HEK293 (cell line): ENCODE measurements at regions not wholly inside any gene's neighbourhood (a gene's known extent, or its start where the extent isn't known, plus 50 kb on each side); places are given as distances from the start of the nearest gene placed in this dataset.

Experiments used
- CTCF ChIA-PET: fragments of 350-600 bp; formaldehyde crosslinking; extraction: SDS; loops from one replicate; lab custom pipeline; 2021; ENCODE audit warnings: antibody characterized with exemption; lab: Yijun Ruan, JAX
- POLR2A ChIA-PET: fragments of 300-600 bp; formaldehyde crosslinking; extraction: SDS; loops from one replicate; lab custom pipeline; 2020; ENCODE audit warnings: antibody characterized with exemption, inconsistent platforms; lab: Yijun Ruan, JAX
- H3K27ac ChIP-seq: fragments of 200-500 bp; sonication (Bioruptor generic); 2 replicates; pipeline ENCODE4 v1.5.1; 2014; ENCODE audit warnings: low read depth, low read length, control low read depth, inconsistent platforms; ENCODE audit errors: extremely low read depth
- H3K36me3 ChIP-seq, 2 experiments: fragments of 200-500 bp in 1 of 2; sonication (Bioruptor generic) in 1 of 2; 1 replicate in 1 of 2; 2 replicates in 1 of 2; pipeline ENCODE4 v1.5.1; 2014 to 2017; ENCODE audit warnings: inconsistent platforms in 2 of 2, low read length in 2 of 2; ENCODE audit not compliant: control insufficient read depth in 2 of 2, insufficient read depth in 1 of 2
- H3K4me1 ChIP-seq: fragments of 200-500 bp; sonication (Bioruptor generic); 2 replicates; pipeline ENCODE4 v1.5.1; 2014; ENCODE audit warnings: mild to moderate bottlenecking, low read length, inconsistent platforms; ENCODE audit not compliant: control insufficient read depth, insufficient read depth
- H3K4me3 ChIP-seq: 2 replicates; pipeline ENCODE4 v1.5.1; 2011; ENCODE audit warnings: low read depth, mild to moderate bottlenecking, control low read depth, low read length, moderate library complexity
- H3K9me3 ChIP-seq: fragments of 200-500 bp; sonication (Bioruptor generic); 2 replicates; pipeline ENCODE4 v1.5.1; 2014; ENCODE audit warnings: low read depth, low read length, inconsistent platforms; ENCODE audit not compliant: control insufficient read depth, insufficient read depth
- GLI4 ChIP-seq: fragments of 450-650 bp; formaldehyde crosslinking; IDR thresholded peaks from 2 replicates; pipeline ENCODE4 v1.5.1; 2016; ENCODE audit warnings: missing biosample characterization, missing genetic modification characterization
- KLF16 ChIP-seq: fragments of 450-650 bp; formaldehyde crosslinking; IDR thresholded peaks from 2 replicates; pipeline ENCODE4 v1.5.1; 2017; ENCODE audit warnings: missing biosample characterization, missing genetic modification characterization
- ZBTB17 ChIP-seq: fragments of 450-650 bp; formaldehyde crosslinking; IDR thresholded peaks from 2 replicates; pipeline ENCODE4 v1.5.1; 2016; ENCODE audit warnings: missing biosample characterization, missing genetic modification characterization
- ZFHX2 ChIP-seq: fragments of 450-650 bp; formaldehyde crosslinking; conservative IDR thresholded peaks from 2 replicates; pipeline ENCODE4 v1.5.1; 2016; ENCODE audit warnings: missing biosample characterization, missing genetic modification characterization
- ZNF239 ChIP-seq: fragments of 450-650 bp; formaldehyde crosslinking; IDR thresholded peaks from 2 replicates; pipeline ENCODE4 v1.5.1; 2016; ENCODE audit warnings: missing biosample characterization, missing genetic modification characterization
- ZNF24 ChIP-seq: fragments of 450-650 bp; formaldehyde crosslinking; IDR thresholded peaks from 2 replicates; pipeline ENCODE4 v1.5.1; 2016; ENCODE audit warnings: missing biosample characterization, missing genetic modification characterization
- ZNF248 ChIP-seq: fragments of 450-650 bp; formaldehyde crosslinking; IDR thresholded peaks from 2 replicates; pipeline ENCODE4 v1.5.1; 2017; ENCODE audit warnings: missing biosample characterization, missing genetic modification characterization
- ZNF274 ChIP-seq, 2 experiments: fragments of 200-500 bp in 1 of 2; fragments of 450-650 bp in 1 of 2; sonication (Bioruptor generic) in 1 of 2; formaldehyde crosslinking in 1 of 2; IDR thresholded peaks; 2 replicates each; pipeline versions ENCODE4 v1.5.1 to v1.6.1; 2014 to 2016; ENCODE audit warnings: borderline replicate concordance in 1 of 2, inconsistent platforms in 1 of 2, low read length in 1 of 2, missing biosample characterization in 1 of 2, missing genetic modification characterization in 1 of 2
- ZNF292 ChIP-seq: fragments of 450-650 bp; formaldehyde crosslinking; IDR thresholded peaks from 2 replicates; pipeline ENCODE4 v1.5.1; 2016; ENCODE audit warnings: low read depth, missing biosample characterization, missing genetic modification characterization, borderline replicate concordance
- ZNF324 ChIP-seq: fragments of 450-650 bp; formaldehyde crosslinking; IDR thresholded peaks from 2 replicates; pipeline ENCODE4 v1.5.1; 2016; ENCODE audit warnings: missing biosample characterization, missing genetic modification characterization
- ZNF404 ChIP-seq: fragments of 450-650 bp; formaldehyde crosslinking; IDR thresholded peaks from 2 replicates; pipeline ENCODE4 v1.5.1; 2017; ENCODE audit warnings: missing biosample characterization, missing genetic modification characterization
- ZNF423 ChIP-seq: fragments of 450-650 bp; formaldehyde crosslinking; IDR thresholded peaks from 2 replicates; pipeline ENCODE4 v1.5.1; 2016; ENCODE audit warnings: missing biosample characterization, missing genetic modification characterization
- ZNF48 ChIP-seq: fragments of 450-650 bp; formaldehyde crosslinking; IDR thresholded peaks from 2 replicates; pipeline ENCODE4 v1.5.1; 2016; ENCODE audit warnings: missing biosample characterization, missing genetic modification characterization
- ZNF544 ChIP-seq: fragments of 450-650 bp; formaldehyde crosslinking; IDR thresholded peaks from 2 replicates; pipeline ENCODE4 v1.5.0; 2017; ENCODE audit warnings: missing biosample characterization, missing genetic modification characterization
- ZNF585B ChIP-seq: fragments of 450-650 bp; formaldehyde crosslinking; IDR thresholded peaks from 2 replicates; pipeline ENCODE4 v1.5.1; 2016; ENCODE audit warnings: missing biosample characterization, missing genetic modification characterization
- ZNF623 ChIP-seq: fragments of 450-650 bp; formaldehyde crosslinking; IDR thresholded peaks from 2 replicates; pipeline ENCODE4 v1.5.1; 2016; ENCODE audit warnings: missing biosample characterization, missing genetic modification characterization
- ZNF707 ChIP-seq: fragments of 450-650 bp; formaldehyde crosslinking; IDR thresholded peaks from 2 replicates; pipeline ENCODE4 v1.5.1; 2016; ENCODE audit warnings: missing biosample characterization, missing genetic modification characterization
- ZNF837 ChIP-seq: fragments of 450-650 bp; formaldehyde crosslinking; IDR thresholded peaks from 2 replicates; pipeline ENCODE4 v1.5.1; 2016; ENCODE audit warnings: missing biosample characterization, missing genetic modification characterization
- ZSCAN30 ChIP-seq: fragments of 450-650 bp; IDR thresholded peaks from 2 replicates; pipeline ENCODE4 v1.5.1; 2018; ENCODE audit warnings: missing biosample characterization, mild to moderate bottlenecking, missing genetic modification characterization, moderate library complexity
- TF ChIP-seq, protein P1 (sequence below): fragments of 450-650 bp; formaldehyde crosslinking; IDR thresholded peaks from 2 replicates; pipeline ENCODE4 v1.5.1; 2016; ENCODE audit warnings: missing biosample characterization, missing genetic modification characterization
- TF ChIP-seq, protein P2 (sequence below): fragments of 450-650 bp; formaldehyde crosslinking; IDR thresholded peaks from 2 replicates; pipeline ENCODE4 v1.5.1; 2016; ENCODE audit warnings: missing biosample characterization, missing genetic modification characterization

DNA sequence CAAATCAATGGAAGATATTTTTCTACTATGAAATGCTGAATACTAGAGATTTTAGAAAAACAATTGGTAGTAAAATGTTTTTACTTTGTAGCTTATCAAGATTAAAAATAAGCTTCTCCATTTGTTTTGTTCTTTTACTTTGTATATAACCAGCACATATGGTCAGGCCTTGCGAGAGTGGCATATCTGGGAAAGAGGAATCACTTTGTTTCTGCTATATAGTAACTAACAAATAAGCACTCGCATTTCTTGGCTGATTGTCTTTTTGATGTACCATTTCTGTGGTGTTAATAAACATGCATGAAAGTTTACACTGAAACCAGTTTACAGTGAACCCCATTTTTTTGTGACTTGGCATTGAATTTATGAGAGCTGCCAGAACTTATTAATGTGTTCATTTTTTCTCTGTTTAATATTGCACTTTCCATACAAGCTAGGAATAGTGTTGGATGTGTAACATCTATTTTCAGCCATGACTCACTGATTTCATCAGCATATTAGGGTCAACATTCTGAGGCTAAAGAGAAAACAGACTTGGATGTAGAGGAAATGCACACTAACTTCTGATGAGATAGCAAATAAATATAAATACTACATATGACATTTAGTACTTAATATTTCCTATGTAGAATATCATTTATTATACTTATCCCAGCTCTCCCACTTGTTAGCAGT is 635.5 kb downstream of the KCNH5 start (continued):
- TF ChIP-seq, protein P1, sequence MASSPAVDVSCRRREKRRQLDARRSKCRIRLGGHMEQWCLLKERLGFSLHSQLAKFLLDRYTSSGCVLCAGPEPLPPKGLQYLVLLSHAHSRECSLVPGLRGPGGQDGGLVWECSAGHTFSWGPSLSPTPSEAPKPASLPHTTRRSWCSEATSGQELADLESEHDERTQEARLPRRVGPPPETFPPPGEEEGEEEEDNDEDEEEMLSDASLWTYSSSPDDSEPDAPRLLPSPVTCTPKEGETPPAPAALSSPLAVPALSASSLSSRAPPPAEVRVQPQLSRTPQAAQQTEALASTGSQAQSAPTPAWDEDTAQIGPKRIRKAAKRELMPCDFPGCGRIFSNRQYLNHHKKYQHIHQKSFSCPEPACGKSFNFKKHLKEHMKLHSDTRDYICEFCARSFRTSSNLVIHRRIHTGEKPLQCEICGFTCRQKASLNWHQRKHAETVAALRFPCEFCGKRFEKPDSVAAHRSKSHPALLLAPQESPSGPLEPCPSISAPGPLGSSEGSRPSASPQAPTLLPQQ (tag by site-specific recombination): no peak
- TF ChIP-seq ZNF707: no peak
- TF ChIP-seq, all 188 proteins: peak for 0

DNA sequence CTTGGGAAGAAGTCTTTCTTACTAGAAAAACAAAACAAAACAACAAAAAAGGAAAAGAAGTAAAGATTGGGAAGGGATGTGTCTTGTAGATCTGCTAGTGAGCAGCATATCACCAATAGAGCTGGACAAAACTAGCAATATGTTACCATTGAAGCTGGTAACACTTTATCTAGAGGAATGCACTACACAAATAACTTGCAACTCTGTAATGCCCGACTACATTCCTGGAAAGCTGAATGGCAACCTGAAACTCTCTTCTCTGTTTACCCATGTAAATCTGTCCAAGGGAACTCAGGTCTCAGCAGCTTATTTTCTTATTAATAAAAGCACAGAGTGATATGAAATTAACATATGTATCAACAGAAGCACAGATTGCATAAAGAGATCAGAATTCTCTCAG is 624.4 kb downstream of the KCNH5 start:
- TF ChIP-seq ZNF48 (tag by site-specific recombination) (no peak), KLF16 (tag by site-specific recombination) (no peak)
- TF ChIP-seq, all 188 proteins: peak for 0
- Histone ChIP-seq H3K4me1 (no peaks in the 10 kb centered on the region), H3K36me3 (no peaks in the 10 kb centered on the region), H3K4me3 (no peak overlapping the region), H3K9me3 (no peaks in the 10 kb centered on the region), H3K27ac (no peak overlapping the region)
- CTCF ChIA-PET: interaction anchor here (0.6 kb wide), 1 partner anchor 888 kb away, joined by 3 read pairs; no protein-coding TSS in a partner anchor
- POLR2A ChIA-PET: no interaction called here

DNA sequence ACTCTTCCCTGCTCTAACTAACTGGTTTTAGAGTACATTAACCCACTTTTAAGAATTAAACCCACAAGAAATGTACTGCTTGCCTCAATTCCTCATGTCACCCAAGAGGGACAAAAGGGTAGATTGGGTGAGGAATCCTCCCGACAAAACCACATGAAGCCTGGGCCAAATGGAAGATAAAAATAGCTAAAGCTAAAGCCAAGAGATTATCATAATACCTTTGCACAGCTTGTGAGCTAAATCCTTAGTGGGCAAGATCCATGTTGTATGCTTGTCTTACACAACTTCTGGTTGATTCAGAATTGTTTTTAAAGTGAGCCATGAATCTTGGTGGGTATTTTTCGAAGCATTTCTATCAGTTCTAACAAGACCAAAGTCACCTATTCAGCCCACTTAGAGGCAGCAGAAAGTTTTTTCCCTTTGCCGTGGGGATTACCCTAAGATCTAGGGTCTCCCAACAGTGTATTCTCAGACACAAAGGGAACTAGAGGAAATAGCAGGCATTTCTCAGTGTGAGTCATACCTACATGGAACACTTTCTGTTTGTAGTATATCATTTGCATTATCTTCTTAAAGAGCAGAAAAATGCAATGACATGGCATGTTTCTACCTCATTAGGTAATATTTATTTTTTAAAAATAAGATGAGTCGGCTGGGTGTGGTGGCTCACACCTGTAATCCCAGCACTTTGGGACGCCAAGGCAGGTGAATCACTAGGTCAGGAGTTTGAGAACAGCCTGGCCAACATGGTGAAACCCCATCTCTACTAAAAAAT is 616.6 kb downstream of the KCNH5 start:
- Histone ChIP-seq H3K4me1 (no peaks in the 10 kb centered on the region), H3K27ac (no peak overlapping the region), H3K4me3 (no peak overlapping the region), H3K9me3 (no peaks in the 10 kb centered on the region), H3K36me3 (no peaks in the 10 kb centered on the region)
- ChIA-PET CTCF (no interaction called here), POLR2A (no interaction called here)
- TF ChIP-seq ZNF623 (no peak), ZFHX2 (tag by site-specific recombination) (no peak)
- TF ChIP-seq, all 188 proteins: peak for 0

DNA sequence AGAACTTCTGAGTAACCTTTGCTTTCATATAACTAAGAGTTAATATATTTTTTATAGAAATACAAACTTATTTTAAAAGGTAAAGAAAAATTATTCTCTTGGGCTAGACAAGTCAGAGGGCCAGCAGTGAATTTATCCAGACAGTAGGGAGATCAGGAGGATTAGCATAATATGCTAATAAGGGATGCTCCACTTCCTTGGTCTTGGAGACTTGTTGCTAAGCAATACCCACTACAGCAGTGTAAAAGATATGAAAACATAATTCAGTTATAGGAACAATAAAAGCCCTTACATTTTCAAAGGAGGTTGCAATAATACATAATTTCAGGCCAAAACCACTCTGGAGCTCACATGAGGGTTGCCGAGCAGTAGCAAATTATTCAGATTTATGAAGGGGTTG is 615.6 kb downstream of the KCNH5 start:
- H3K36me3 ChIP-seq: no peaks in the 10 kb centered on the region
- no peak overlapping the region for H3K27ac ChIP-seq
- no peaks in the 10 kb centered on the region for H3K4me1 ChIP-seq
- H3K4me3 ChIP-seq: no peak overlapping the region
- ChIA-PET CTCF (no interaction called here), POLR2A (no interaction called here)
- H3K9me3 ChIP-seq: no peaks in the 10 kb centered on the region
- no peak for TF ChIP-seq GLI4
- no peak for TF ChIP-seq ZNF837 (tag by site-specific recombination)
- TF ChIP-seq ZBTB17 (tag by site-specific recombination): no peak
- TF ChIP-seq, protein P1 (tag by site-specific recombination): no peak
- no peak for TF ChIP-seq ZSCAN30 (tag by site-specific recombination)

DNA sequence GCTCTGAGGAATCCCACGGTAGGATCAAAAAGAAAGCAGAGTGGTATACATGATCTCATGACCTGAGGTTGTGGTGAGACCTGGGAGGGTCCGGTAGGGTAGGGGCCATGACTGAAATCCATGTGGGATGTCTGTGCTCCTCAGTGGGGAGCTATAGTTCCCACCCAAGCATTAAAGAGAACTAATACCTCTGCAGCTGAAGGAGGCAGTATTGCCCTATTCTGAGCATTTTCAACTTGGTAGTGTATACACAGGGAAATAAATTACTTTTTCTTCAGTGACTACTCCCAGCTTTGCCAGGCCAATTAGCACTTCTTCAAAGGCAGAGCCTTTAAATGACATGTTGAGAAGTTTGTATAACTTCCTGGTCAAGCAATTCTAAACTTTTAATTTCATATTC is 613.8 kb downstream of the KCNH5 start:
- H3K4me3 ChIP-seq: no peak overlapping the region
- no peaks in the 10 kb centered on the region for H3K4me1 ChIP-seq
- no peaks in the 10 kb centered on the region for H3K36me3 ChIP-seq
- H3K27ac ChIP-seq: no peak overlapping the region
- POLR2A ChIA-PET: no interaction called here
- H3K9me3 ChIP-seq: no peaks in the 10 kb centered on the region
- CTCF ChIA-PET: no interaction called here
- no peak for TF ChIP-seq ZNF404 (tag by site-specific recombination)
- no peak for TF ChIP-seq ZNF544 (tag by site-specific recombination)
- TF ChIP-seq GLI4: no peak
- TF ChIP-seq ZNF274 (IDR thresholded peaks at IDR 0.05; ENCODE audit: low read length): no peak
- TF ChIP-seq ZNF274 (tag by site-specific recombination; IDR thresholded peaks at IDR 0.05; ENCODE audit: borderline replicate concordance): no peak
- TF ChIP-seq ZNF292: no peak
- TF ChIP-seq ZNF324 (tag by site-specific recombination): no peak
- TF ChIP-seq ZNF423 (tag by site-specific recombination): no peak
- TF ChIP-seq, protein P2, sequence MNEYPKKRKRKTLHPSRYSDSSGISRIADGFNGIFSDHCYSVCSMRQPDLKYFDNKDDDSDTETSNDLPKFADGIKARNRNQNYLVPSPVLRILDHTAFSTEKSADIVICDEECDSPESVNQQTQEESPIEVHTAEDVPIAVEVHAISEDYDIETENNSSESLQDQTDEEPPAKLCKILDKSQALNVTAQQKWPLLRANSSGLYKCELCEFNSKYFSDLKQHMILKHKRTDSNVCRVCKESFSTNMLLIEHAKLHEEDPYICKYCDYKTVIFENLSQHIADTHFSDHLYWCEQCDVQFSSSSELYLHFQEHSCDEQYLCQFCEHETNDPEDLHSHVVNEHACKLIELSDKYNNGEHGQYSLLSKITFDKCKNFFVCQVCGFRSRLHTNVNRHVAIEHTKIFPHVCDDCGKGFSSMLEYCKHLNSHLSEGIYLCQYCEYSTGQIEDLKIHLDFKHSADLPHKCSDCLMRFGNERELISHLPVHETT (tag by site-specific recombination): no peak
- no peak for TF ChIP-seq ZNF585B (tag by site-specific recombination)
- no peak for TF ChIP-seq ZNF248
- no peak for TF ChIP-seq ZNF239 (tag by site-specific recombination)
- TF ChIP-seq ZNF24 (tag by site-specific recombination): no peak
